ENCODE measurements at regions not wholly inside any gene's neighbourhood (a gene's known extent, or its start where the extent isn't known, plus 50 kb on each side); places are given as distances from the start of the nearest gene placed in this dataset.
A peak's percentile ranks its signal among the peaks of the same experiment; 100 is the strongest.

DNA sequence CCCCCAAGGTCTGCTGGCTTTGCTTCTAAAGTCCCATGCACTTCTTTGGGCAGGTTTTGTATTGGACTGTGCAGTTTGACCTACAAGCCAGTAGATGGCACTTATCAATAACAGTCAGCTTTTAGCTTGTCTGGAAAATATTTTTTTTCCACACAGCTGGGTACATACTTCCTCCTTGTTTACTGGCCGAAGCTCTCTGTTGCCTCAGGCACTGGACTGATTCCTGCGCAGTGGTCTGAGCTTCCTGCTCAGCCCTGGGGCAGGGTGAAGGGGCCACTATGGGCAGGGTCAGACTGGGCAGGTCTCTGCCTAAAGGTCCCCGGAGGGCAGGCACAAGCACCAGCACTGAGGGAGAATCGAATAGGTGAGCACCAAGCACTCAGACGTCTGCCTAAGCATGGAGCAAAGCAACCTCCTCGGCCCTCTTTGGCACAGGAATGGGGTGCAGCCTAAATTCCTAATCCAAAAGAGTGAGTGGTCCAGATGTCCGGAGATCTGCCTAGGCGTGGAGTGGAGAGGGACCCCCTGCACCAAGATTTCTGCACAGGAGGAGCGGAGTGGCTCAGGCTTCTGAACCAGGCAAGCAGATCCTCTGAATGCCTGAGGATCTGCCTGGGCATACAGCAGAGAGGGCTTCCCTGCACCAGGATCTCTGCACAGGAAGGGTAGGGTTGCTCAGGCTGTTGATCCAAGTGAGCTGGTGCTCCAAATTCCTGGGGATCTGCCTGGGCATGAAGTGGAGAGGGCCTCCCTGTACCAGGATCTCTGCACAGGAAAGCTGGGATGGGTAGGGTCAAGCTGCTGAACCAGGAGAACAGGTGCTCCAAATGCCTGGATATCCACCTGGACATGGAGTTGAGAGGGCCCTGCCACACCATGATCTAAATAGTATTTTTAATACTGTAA, 105.9 kb upstream of the C11orf58 start:
- TF ChIP-seq, protein P1, sequence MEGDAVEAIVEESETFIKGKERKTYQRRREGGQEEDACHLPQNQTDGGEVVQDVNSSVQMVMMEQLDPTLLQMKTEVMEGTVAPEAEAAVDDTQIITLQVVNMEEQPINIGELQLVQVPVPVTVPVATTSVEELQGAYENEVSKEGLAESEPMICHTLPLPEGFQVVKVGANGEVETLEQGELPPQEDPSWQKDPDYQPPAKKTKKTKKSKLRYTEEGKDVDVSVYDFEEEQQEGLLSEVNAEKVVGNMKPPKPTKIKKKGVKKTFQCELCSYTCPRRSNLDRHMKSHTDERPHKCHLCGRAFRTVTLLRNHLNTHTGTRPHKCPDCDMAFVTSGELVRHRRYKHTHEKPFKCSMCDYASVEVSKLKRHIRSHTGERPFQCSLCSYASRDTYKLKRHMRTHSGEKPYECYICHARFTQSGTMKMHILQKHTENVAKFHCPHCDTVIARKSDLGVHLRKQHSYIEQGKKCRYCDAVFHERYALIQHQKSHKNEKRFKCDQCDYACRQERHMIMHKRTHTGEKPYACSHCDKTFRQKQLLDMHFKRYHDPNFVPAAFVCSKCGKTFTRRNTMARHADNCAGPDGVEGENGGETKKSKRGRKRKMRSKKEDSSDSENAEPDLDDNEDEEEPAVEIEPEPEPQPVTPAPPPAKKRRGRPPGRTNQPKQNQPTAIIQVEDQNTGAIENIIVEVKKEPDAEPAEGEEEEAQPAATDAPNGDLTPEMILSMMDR (conservative IDR thresholded peaks at IDR 0.05 in 1 of 2, IDR thresholded peaks at IDR 0.05 in 1 of 2; ENCODE audit: extremely low read depth in 1 of 2, insufficient read depth in 1 of 2, low read depth in 1 of 2, low read length in 2 of 2) = peak; percentile 54 to 58
- no peak for TF ChIP-seq EZH2 (IDR thresholded peaks at IDR 0.05; ENCODE audit: borderline replicate concordance, low read length)

Data from mammary epithelial cell (primary cell).